GM21723 (cell line): ENCODE measurements at regions not wholly inside any gene's neighbourhood (a gene's known extent, or its start where the extent isn't known, plus 50 kb on each side); places are given as distances from the start of the nearest gene placed in this dataset.
"Not testable (repeated sequence)": the region's sequence is repeated elsewhere in the genome, so short reads cannot be mapped to it uniquely, and the experiment has no call there.

Source experiments
- ATAC-seq: cut with Tn5 transposase; IDR thresholded peaks from one replicate; pipeline ENCODE4 v1.9.1; 2021; ENCODE audit warnings: mild to moderate bottlenecking, moderate library complexity; ENCODE audit not compliant: unreplicated experiment

GRCh38 chr15:31503758-31504461 is 177.3 kb downstream of the KLF13 start:
- ATAC-seq, result no peak

- ATAC-seq, result no peak
Measured at GRCh38 chr15:31504462-31504839, 177.8 kb downstream of the KLF13 start.

GRCh38 chr15:31507573-31507972 is 180.9 kb downstream of the KLF13 start:
- ATAC-seq, result not testable (repeated sequence)

- no peak for ATAC-seq
Measured at GRCh38 chr15:31508656-31509055, 182.0 kb downstream of the KLF13 start.

- ATAC-seq, result no peak
Measured at GRCh38 chr15:31510057-31510456, 183.4 kb downstream of the KLF13 start.

- no peak for ATAC-seq
Measured at GRCh38 chr15:31511707-31512310, 185.2 kb downstream of the KLF13 start.

GRCh38 chr15:31513178-31513577 is 186.5 kb downstream of the KLF13 start:
- ATAC-seq, result no peak

- no peak for ATAC-seq
Measured at GRCh38 chr15:31516440-31516839, 189.8 kb downstream of the KLF13 start.

GRCh38 chr15:31516874-31517273 is 190.2 kb downstream of the KLF13 start:
- no peak for ATAC-seq

- no peak for ATAC-seq
Measured at GRCh38 chr15:31517711-31518110, 191.1 kb downstream of the KLF13 start.

GRCh38 chr15:31522028-31522427 is 195.4 kb downstream of the KLF13 start:
- no peak for ATAC-seq

GRCh38 chr15:31523027-31523654 is 196.5 kb downstream of the KLF13 start:
- no peak for ATAC-seq

GRCh38 chr15:31523655-31524049 is 197.0 kb downstream of the KLF13 start:
- no peak for ATAC-seq

- ATAC-seq, result no peak
Measured at GRCh38 chr15:31525185-31525695, 198.6 kb downstream of the KLF13 start.

GRCh38 chr15:31525988-31526665 is 199.5 kb downstream of the KLF13 start:
- ATAC-seq, result no peak

GRCh38 chr15:31526916-31527690 is 200.5 kb downstream of the KLF13 start:
- ATAC-seq, result no peak

GRCh38 chr15:31528846-31529245 is 202.2 kb downstream of the KLF13 start:
- ATAC-seq, result no peak

GRCh38 chr15:31537770-31538592 is 211.3 kb downstream of the KLF13 start:
- ATAC-seq, result no peak

GRCh38 chr15:31540633-31541032 is 214.0 kb downstream of the KLF13 start:
- ATAC-seq, result no peak

- ATAC-seq, result no peak
Measured at GRCh38 chr15:31544361-31544760, 217.7 kb downstream of the KLF13 start.
